ENCODE measurements at regions not wholly inside any gene's neighbourhood (a gene's known extent, or its start where the extent isn't known, plus 50 kb on each side); places are given as distances from the start of the nearest gene placed in this dataset.

DNA sequence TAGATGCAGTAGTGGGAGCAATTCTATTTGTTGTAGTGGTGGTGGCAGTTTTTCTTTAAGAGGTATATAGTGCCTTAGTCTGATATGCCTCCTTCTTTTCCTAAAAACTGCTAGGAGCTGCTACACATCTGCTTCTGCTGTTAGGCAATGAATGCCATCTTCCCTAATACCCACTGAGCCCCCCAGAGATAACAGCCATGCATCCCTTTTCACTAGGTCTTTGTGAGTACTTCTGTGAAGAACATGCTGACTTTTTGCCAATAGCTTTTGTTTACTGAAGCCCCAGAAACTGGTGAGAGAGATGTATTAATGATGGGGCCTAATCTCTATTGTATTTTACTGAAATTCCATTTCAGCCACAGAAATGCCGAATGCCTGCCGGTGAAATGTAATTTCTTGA lies 92.6 kb upstream of the CHL1 start:
- H3K9ac ChIP-seq: no peak overlapping the region
- H3K4me1 ChIP-seq (ENCODE audit: insufficient read depth): no peaks in the 10 kb centered on the region
- no peaks in the 10 kb centered on the region for H3F3A ChIP-seq (ENCODE audit: insufficient read depth)
- H3K4me3 ChIP-seq: no peak overlapping the region
- H3K27me3 ChIP-seq (replicated peaks; ENCODE audit: insufficient read depth): no peaks in the 10 kb centered on the region
- in situ Hi-C loops (cut with MboI): no loop called here
- H3K79me2 ChIP-seq (ENCODE audit: insufficient read depth): no peaks in the 10 kb centered on the region
- H3K4me2 ChIP-seq (ENCODE audit: unreplicated experiment): no peak overlapping the region
- H3K27ac ChIP-seq: no peak overlapping the region
- H3K9me2 ChIP-seq (ENCODE audit: insufficient read depth): no peaks in the 10 kb centered on the region
- TF ChIP-seq EZH2phosphoT487 (IDR thresholded peaks at IDR 0.05; ENCODE audit: insufficient read depth, low read depth) (no peak), EZH2 (IDR thresholded peaks at IDR 0.05; ENCODE audit: insufficient read depth, poor library complexity, severe bottlenecking) (no peak)
- H2AFZ ChIP-seq: no peak overlapping the region
- WGBS, 2 experiments (ENCODE audit: low coverage in 1 of 2, low lambda C conversion rate in 2 of 2, missing lambda C conversion rate in 2 of 2): 32 to 36% methylated on average over 2 of the region's 2 CpGs
- no peaks in the 10 kb centered on the region for H3K36me3 ChIP-seq (ENCODE audit: low read depth)
- H4K20me1 ChIP-seq (ENCODE audit: insufficient read depth): no peaks in the 10 kb centered on the region
- no peaks in the 10 kb centered on the region for H3K9me3 ChIP-seq (ENCODE audit: low read depth)
- DNase-seq: no peak

- TF ChIP-seq EZH2 (IDR thresholded peaks at IDR 0.05; ENCODE audit: insufficient read depth, poor library complexity, severe bottlenecking) (no peak), EZH2phosphoT487 (IDR thresholded peaks at IDR 0.05; ENCODE audit: insufficient read depth, low read depth) (no peak)
- no peaks in the 10 kb centered on the region for H3K36me3 ChIP-seq (ENCODE audit: low read depth)
- WGBS, 2 experiments (ENCODE audit: low coverage in 1 of 2, low lambda C conversion rate in 2 of 2, missing lambda C conversion rate in 2 of 2): 32 to 34% methylated on average over 5 of the region's 5 CpGs
These were observed 91.0 kb upstream of the CHL1 start for GRCh38 chr3:105585-105984.

GRCh38 chr3:106619-107018 lies 89.9 kb upstream of the CHL1 start:
- Histone ChIP-seq H3K79me2 (ENCODE audit: insufficient read depth) (no peaks in the 10 kb centered on the region), H3F3A (ENCODE audit: insufficient read depth) (no peaks in the 10 kb centered on the region), H3K4me3 (no peak overlapping the region), H3K9me2 (ENCODE audit: insufficient read depth) (no peaks in the 10 kb centered on the region), H4K20me1 (ENCODE audit: insufficient read depth) (no peaks in the 10 kb centered on the region), H3K9me3 (ENCODE audit: low read depth) (no peaks in the 10 kb centered on the region), H3K27ac (no peak overlapping the region), H3K4me2 (ENCODE audit: unreplicated experiment) (no peak overlapping the region), H3K36me3 (ENCODE audit: low read depth) (no peaks in the 10 kb centered on the region), H3K9ac (no peak overlapping the region), H3K27me3 (replicated peaks; ENCODE audit: insufficient read depth) (no peaks in the 10 kb centered on the region), H3K4me1 (ENCODE audit: insufficient read depth) (no peaks in the 10 kb centered on the region), H2AFZ (no peak overlapping the region)
- in situ Hi-C loops (cut with MboI): no loop called here
- WGBS, 2 experiments (ENCODE audit: low coverage in 1 of 2, low lambda C conversion rate in 2 of 2, missing lambda C conversion rate in 2 of 2): 52 to 56% methylated on average over 2 of the region's 2 CpGs
- no peak for TF ChIP-seq EZH2phosphoT487 (IDR thresholded peaks at IDR 0.05; ENCODE audit: insufficient read depth, low read depth)
- TF ChIP-seq EZH2 (IDR thresholded peaks at IDR 0.05; ENCODE audit: insufficient read depth, poor library complexity, severe bottlenecking): no peak
- DNase-seq: no peak

More at GRCh38 chr3:105585-105984, 91.0 kb upstream of the CHL1 start:
- Histone ChIP-seq H4K20me1 (ENCODE audit: insufficient read depth) (no peaks in the 10 kb centered on the region), H3F3A (ENCODE audit: insufficient read depth) (no peaks in the 10 kb centered on the region), H2AFZ (no peak overlapping the region), H3K4me2 (ENCODE audit: unreplicated experiment) (no peak overlapping the region), H3K9ac (no peak overlapping the region), H3K4me1 (ENCODE audit: insufficient read depth) (no peaks in the 10 kb centered on the region), H3K4me3 (no peak overlapping the region), H3K27ac (no peak overlapping the region), H3K9me2 (ENCODE audit: insufficient read depth) (no peaks in the 10 kb centered on the region), H3K9me3 (ENCODE audit: low read depth) (no peaks in the 10 kb centered on the region), H3K27me3 (replicated peaks; ENCODE audit: insufficient read depth) (no peaks in the 10 kb centered on the region), H3K79me2 (ENCODE audit: insufficient read depth) (no peaks in the 10 kb centered on the region)
- in situ Hi-C loops (cut with MboI): no loop called here
- DNase-seq: no peak

DNA sequence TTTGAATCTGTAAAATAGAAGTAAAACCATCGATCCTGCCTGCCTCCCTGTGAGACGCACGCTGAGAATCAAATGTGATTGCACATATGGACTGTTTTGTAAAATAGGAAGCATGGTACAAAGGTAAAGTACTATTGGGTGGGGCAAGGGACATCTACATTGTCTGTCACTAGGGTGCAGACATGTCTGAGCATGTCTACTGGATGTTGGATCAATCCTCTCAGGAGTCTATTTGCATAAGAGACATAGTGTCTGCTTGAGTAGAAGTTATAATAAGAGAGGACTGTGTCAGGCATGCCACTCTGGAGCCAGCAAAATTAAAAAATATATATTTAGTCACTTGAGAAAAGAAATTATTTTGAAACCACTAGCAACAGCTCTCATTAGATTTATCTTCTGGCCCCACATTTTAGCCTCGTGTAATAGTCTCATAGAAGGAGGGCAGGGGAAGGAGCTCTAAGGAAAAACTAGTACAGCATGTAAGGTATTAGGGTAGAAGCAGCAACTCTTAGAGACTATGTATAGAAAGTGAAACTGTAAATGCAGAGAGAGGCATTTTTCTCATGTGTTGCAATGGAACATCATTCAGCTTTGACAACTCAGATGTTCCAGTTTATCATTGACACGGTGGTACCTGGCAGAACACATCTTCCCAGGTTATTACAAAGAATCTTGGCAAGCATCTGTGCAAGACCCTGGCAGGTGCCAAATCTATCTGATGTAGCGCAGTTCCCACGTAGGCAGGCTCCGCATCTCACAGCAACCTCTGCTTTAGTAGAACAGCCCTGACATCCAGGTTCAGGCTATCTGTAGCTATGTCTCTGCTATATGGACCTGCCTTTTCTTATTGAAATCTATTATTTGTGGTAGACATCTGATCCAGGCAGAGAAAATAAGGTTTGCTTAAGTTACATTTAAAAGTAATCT lies 85.2 kb upstream of the CHL1 start:
- in situ Hi-C loops (cut with MboI): no loop called here
- no peak for DNase-seq
- H3K9me2 ChIP-seq (ENCODE audit: insufficient read depth): no peaks in the 10 kb centered on the region
- H3K27me3 ChIP-seq (replicated peaks; ENCODE audit: insufficient read depth): no peaks in the 10 kb centered on the region
- H3K9me3 ChIP-seq (ENCODE audit: low read depth): no peaks in the 10 kb centered on the region
- H3K79me2 ChIP-seq (ENCODE audit: insufficient read depth): no peaks in the 10 kb centered on the region
- H3K4me3 ChIP-seq: no peak overlapping the region
- H3K27ac ChIP-seq: no peak overlapping the region
- H3K4me2 ChIP-seq (ENCODE audit: unreplicated experiment): no peak overlapping the region
- H4K20me1 ChIP-seq (ENCODE audit: insufficient read depth): no peaks in the 10 kb centered on the region
- H2AFZ ChIP-seq: no peak overlapping the region
- H3K4me1 ChIP-seq (ENCODE audit: insufficient read depth): no peaks in the 10 kb centered on the region
- H3K9ac ChIP-seq: no peak overlapping the region
- H3F3A ChIP-seq (ENCODE audit: insufficient read depth): no peaks in the 10 kb centered on the region
- H3K36me3 ChIP-seq (ENCODE audit: low read depth): no peaks in the 10 kb centered on the region
- TF ChIP-seq EZH2 (IDR thresholded peaks at IDR 0.05; ENCODE audit: insufficient read depth, poor library complexity, severe bottlenecking) (no peak), EZH2phosphoT487 (IDR thresholded peaks at IDR 0.05; ENCODE audit: insufficient read depth, low read depth) (no peak)
- 62 to 63% methylated on average over 8 of the region's 8 CpGs for WGBS, 2 experiments (ENCODE audit: low coverage in 1 of 2, low lambda C conversion rate in 2 of 2, missing lambda C conversion rate in 2 of 2)
